ENCODE measurements at regions not wholly inside any gene's neighbourhood (a gene's known extent, or its start where the extent isn't known, plus 50 kb on each side); places are given as distances from the start of the nearest gene placed in this dataset.

- Histone ChIP-seq H3K4me1 (ENCODE audit: insufficient read depth, low read length) (no peaks in the 10 kb centered on the region), H2BK120ac (ENCODE audit: low read depth, low read length, poor library complexity, severe bottlenecking) (no peak overlapping the region), H2BK12ac (ENCODE audit: insufficient read length, low read depth, low read length) (no peak overlapping the region), H2BK15ac (ENCODE audit: low read depth, low read length) (no peak overlapping the region), H3K79me1 (ENCODE audit: insufficient read depth, low read depth, low read length, poor library complexity, severe bottlenecking) (no peaks in the 10 kb centered on the region), H3K23me2 (ENCODE audit: insufficient read length, low read depth, low read length, poor library complexity, severe bottlenecking) (no peaks in the 10 kb centered on the region), H4K5ac (ENCODE audit: insufficient read length, low read depth, low read length) (no peak overlapping the region), H3K27ac (ENCODE audit: insufficient read length, low read depth, low read length) (no peak overlapping the region), H3K4ac (ENCODE audit: low read depth, low read length) (no peak overlapping the region), H3K23ac (ENCODE audit: insufficient read length, low read depth, low read length) (no peak overlapping the region), H3K4me2 (ENCODE audit: insufficient read depth, insufficient read length, low read length) (no peak overlapping the region), H2BK20ac (ENCODE audit: low read depth, low read length, poor library complexity, severe bottlenecking) (no peak overlapping the region), H3K18ac (ENCODE audit: insufficient read length, low read depth, low read length) (no peak overlapping the region), H4K8ac (replicated peaks; ENCODE audit: insufficient read length, low read depth, low read length) (no peak overlapping the region), H3K9me3 (ENCODE audit: control insufficient read depth, low read depth, low read length) (no peaks in the 10 kb centered on the region), H3K14ac (ENCODE audit: insufficient read depth, low read length) (no peak overlapping the region), H3T11ph (ENCODE audit: low read length) (no peak overlapping the region), H3K56ac (ENCODE audit: insufficient read length, low read depth, low read length) (no peak overlapping the region), H2BK5ac (ENCODE audit: insufficient read length, low read length) (no peak overlapping the region), H2AK5ac (ENCODE audit: insufficient read length, low read length) (no peak overlapping the region), H3K79me2 (ENCODE audit: insufficient read depth, low read length) (no peaks in the 10 kb centered on the region), H4K91ac (ENCODE audit: insufficient read length, low read depth, low read length) (no peak overlapping the region), H4K20me1 (ENCODE audit: control insufficient read depth, insufficient read depth, insufficient read length) (no peaks in the 10 kb centered on the region), H2AFZ (ENCODE audit: low read length) (no peak overlapping the region), H3K27me3 (ENCODE audit: insufficient read depth, low read length) (peaks cover 2% of the 10 kb centered on the region; the same call in 1 of the 2 replicates), H3K9ac (ENCODE audit: extremely low read depth, insufficient read length, low read length) (no peak overlapping the region)
- Mint-ChIP-seq H3K9me3 (no peaks in the 10 kb centered on the region), H3K4me3 (no peak overlapping the region), H3K4me1 (0 out of 4 replicates have a peak, but pooled peaks cover 0 to 2% of the 10 kb centered on the region in 2 experiments), H3K27me3 (ENCODE audit: low read depth) (peaks cover 22% of the 10 kb centered on the region), H3K36me3 (ENCODE audit: insufficient read depth in 1 of 3, low read depth in 3 of 3) (no peaks in the 10 kb centered on the region), H3K27ac (no peak overlapping the region)
- TF ChIP-seq CTCF (conservative IDR thresholded peaks at IDR 0.05), result no peak
- DNase-seq, result no peak
These were observed 54.4 kb upstream of the KCND3 start for GRCh38 chr1:112043901-112044300.

Data from H9 (cell line).